ENCODE measurements at regions not wholly inside any gene's neighbourhood (a gene's known extent, or its start where the extent isn't known, plus 50 kb on each side); places are given as distances from the start of the nearest gene placed in this dataset.

DNA sequence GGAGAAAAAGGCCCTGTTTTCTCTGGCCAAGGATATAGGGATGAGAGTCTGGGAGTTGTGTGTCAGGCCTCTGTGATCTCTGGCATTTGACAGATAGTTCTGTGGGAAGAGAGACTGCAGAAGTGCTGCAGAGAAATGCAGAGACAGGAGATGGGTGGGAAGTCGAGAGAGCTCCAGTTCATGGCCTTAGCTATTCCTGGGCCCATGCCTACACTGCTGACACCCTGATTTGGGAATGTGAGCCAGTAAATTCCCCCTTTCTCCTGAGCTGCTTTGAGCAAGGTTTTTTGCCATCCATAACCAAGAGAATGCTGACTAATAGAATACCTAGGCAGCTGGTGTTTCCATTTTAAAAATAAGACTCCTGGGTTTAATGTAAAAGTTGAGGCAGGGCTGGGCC, 59.3 kb downstream of the EBLN2 start:
- H3K4me3 ChIP-seq: no peak overlapping the region
- no peaks in the 10 kb centered on the region for H3K36me3 ChIP-seq
- no peak for DNase-seq
- intact Hi-C loops (cut with DNase I; ENCODE audit: low total_unique reads): no loop called here
- no peaks in the 10 kb centered on the region for H3K27me3 ChIP-seq
- H3K9me3 ChIP-seq: no peaks in the 10 kb centered on the region
- H3K27ac ChIP-seq: no peak overlapping the region
- H3K4me1 ChIP-seq: no peaks in the 10 kb centered on the region
- no peak for TF ChIP-seq POLR2A (IDR thresholded peaks at IDR 0.05)
- TF ChIP-seq, protein P1, sequence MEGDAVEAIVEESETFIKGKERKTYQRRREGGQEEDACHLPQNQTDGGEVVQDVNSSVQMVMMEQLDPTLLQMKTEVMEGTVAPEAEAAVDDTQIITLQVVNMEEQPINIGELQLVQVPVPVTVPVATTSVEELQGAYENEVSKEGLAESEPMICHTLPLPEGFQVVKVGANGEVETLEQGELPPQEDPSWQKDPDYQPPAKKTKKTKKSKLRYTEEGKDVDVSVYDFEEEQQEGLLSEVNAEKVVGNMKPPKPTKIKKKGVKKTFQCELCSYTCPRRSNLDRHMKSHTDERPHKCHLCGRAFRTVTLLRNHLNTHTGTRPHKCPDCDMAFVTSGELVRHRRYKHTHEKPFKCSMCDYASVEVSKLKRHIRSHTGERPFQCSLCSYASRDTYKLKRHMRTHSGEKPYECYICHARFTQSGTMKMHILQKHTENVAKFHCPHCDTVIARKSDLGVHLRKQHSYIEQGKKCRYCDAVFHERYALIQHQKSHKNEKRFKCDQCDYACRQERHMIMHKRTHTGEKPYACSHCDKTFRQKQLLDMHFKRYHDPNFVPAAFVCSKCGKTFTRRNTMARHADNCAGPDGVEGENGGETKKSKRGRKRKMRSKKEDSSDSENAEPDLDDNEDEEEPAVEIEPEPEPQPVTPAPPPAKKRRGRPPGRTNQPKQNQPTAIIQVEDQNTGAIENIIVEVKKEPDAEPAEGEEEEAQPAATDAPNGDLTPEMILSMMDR (IDR thresholded peaks at IDR 0.05): no peak

DNA sequence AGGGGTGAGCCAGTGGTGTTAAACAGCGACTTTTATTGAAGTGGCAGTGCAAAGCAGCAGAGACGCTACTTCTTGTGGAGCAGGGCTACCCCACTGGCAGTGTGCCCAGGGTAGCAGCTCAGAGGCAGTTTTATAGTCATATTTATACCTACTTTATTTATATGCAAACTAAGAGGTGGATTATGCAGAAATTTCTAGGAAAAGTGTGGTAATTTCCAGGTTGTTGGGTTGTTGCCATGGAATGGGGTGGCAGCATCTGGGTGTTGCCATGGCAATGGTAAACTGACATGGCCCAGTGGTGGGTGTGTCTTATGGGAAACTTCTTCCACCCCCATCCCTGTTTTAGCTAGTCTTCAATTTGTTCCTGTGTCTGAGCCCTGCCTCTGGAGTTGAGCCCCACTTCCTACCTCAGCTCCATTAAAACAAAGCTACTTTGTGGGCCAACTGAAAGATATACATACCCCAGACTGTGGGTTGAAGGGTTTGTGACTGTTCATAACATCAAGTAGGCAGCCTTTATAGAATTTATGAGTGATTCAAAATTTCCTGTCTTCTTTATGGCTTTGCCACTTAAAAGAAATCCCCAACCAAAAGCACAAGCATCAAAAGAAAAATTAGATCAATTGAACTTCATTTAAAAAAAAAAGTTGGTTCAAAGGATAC, 60.3 kb downstream of the EBLN2 start:
- Histone ChIP-seq H3K9me3 (no peaks in the 10 kb centered on the region), H3K4me3 (no peak overlapping the region), H3K4me1 (no peaks in the 10 kb centered on the region), H3K27ac (no peak overlapping the region), H3K27me3 (no peaks in the 10 kb centered on the region), H3K36me3 (no peaks in the 10 kb centered on the region)
- no peak for DNase-seq
- intact Hi-C loops (cut with DNase I; ENCODE audit: low total_unique reads): no loop called here
- TF ChIP-seq POLR2A (IDR thresholded peaks at IDR 0.05): no peak
- TF ChIP-seq, protein P1 (IDR thresholded peaks at IDR 0.05): no peak

GRCh38 chr3:73134034-73134433, 72.6 kb downstream of the EBLN2 start:
- no peak for DNase-seq
- intact Hi-C loops (cut with DNase I; ENCODE audit: low total_unique reads): no loop called here
- H3K27me3 ChIP-seq: no peaks in the 10 kb centered on the region
- H3K27ac ChIP-seq: no peak overlapping the region
- H3K4me1 ChIP-seq: no peaks in the 10 kb centered on the region
- no peak for TF ChIP-seq POLR2A (IDR thresholded peaks at IDR 0.05)
- TF ChIP-seq, protein P1 (IDR thresholded peaks at IDR 0.05): no peak
- H3K36me3 ChIP-seq: no peaks in the 10 kb centered on the region
- no peaks in the 10 kb centered on the region for H3K9me3 ChIP-seq
- no peak overlapping the region for H3K4me3 ChIP-seq

DNA sequence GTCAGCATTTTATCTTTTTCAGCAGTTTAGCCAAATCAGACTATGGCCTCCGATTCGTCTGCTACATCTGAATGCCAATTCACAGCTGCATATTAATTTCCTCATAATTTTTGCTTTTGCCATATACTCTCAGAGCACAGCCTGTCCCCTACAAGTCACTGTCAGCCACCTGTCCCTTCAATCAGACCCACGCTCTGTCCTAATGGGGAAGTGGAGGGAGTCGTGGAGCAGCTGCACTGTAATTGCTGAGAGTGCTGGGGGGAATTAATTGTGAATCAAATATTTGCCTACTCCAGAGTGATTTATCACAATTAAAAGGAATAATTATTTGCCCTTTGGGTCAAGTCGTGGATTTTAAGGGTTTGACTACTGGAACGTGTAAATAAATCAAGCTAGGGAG, 75.5 kb downstream of the EBLN2 start:
- intact Hi-C loops (cut with DNase I; ENCODE audit: low total_unique reads): no loop called here
- no peak for TF ChIP-seq POLR2A (IDR thresholded peaks at IDR 0.05)
- TF ChIP-seq, protein P1 (IDR thresholded peaks at IDR 0.05): no peak
- H3K4me1 ChIP-seq: no peaks in the 10 kb centered on the region

DNA sequence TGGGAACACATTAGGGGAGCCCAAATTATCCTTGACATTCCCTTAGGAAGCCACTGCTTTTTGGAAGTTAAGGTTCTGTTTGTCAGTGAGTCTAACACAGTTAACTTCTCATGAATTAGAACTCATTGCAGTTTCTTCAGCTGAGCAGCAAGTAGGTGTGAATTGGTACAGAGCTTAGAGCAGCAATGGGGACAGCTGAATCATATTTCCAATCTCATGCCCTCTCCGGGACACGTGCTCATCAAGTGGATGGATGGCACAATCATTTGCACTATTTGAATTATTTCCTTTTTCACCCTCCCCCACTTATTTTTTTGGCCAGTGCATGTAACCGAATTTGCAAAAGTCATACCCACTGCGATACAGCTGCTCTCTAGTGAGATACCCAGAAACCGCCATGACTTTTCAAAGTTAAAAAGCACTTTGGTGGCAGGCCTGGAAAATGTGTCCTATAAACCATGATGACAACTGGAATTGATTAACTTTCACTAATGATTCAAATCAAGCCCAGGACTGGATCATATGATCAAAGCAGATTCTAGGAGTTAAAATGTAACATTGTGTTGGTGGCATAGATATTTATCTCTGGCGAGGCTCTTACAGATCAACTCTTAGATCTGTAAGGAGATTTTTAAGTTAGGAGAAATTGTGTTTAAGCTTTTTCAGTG, 76.4 kb downstream of the EBLN2 start:
- no peak overlapping the region for H3K4me3 ChIP-seq
- TF ChIP-seq, protein P1 (IDR thresholded peaks at IDR 0.05): no peak
- no peak for TF ChIP-seq POLR2A (IDR thresholded peaks at IDR 0.05)

More for the DNA sequence above, 75.5 kb downstream of the EBLN2 start:
- no peaks in the 10 kb centered on the region for H3K9me3 ChIP-seq
- H3K36me3 ChIP-seq: no peaks in the 10 kb centered on the region
- no peak for DNase-seq
- H3K27ac ChIP-seq: no peak overlapping the region
- H3K27me3 ChIP-seq: no peaks in the 10 kb centered on the region
- no peak overlapping the region for H3K4me3 ChIP-seq

More for the DNA sequence above, 76.4 kb downstream of the EBLN2 start:
- H3K27me3 ChIP-seq: no peaks in the 10 kb centered on the region
- no peak for DNase-seq
- H3K27ac ChIP-seq: no peak overlapping the region
- no peaks in the 10 kb centered on the region for H3K9me3 ChIP-seq
- intact Hi-C loops (cut with DNase I; ENCODE audit: low total_unique reads): no loop called here
- H3K4me1 ChIP-seq: no peaks in the 10 kb centered on the region
- H3K36me3 ChIP-seq: no peaks in the 10 kb centered on the region

All from uterus (tissue), 3 donors.